ENCODE measurements at regions not wholly inside any gene's neighbourhood (a gene's known extent, or its start where the extent isn't known, plus 50 kb on each side); places are given as distances from the start of the nearest gene placed in this dataset.
A peak's percentile ranks its signal among the peaks of the same experiment; 100 is the strongest.

GRCh38 chr5:158419186-158419585 is 560.2 kb upstream of the CLINT1 start:
- no peak for FAIRE-seq
- Histone ChIP-seq H3K27me3 (ENCODE audit: control insufficient read depth in 1 of 2, insufficient read depth in 2 of 2, low read length in 2 of 2) (no peaks in the 10 kb centered on the region), H3K4me2 (ENCODE audit: low read depth, low read length) (no peak overlapping the region), H3K9ac (ENCODE audit: insufficient read depth, low read depth, low read length) (no peak overlapping the region), H2AFZ (ENCODE audit: low read length) (no peak overlapping the region), H3K79me2 (ENCODE audit: insufficient read depth, low read length) (no peaks in the 10 kb centered on the region), H3K4me3 (replicated peaks in 1 of 3; ENCODE audit: insufficient read depth in 1 of 3, low read depth in 2 of 3, low read length in 3 of 3) (no peak overlapping the region), H4K20me1 (ENCODE audit: insufficient read depth, low read length) (no peaks in the 10 kb centered on the region), H3K27ac (ENCODE audit: extremely low read length, insufficient read depth, low read length) (no peak overlapping the region), H3K9me3 (ENCODE audit: low read length) (peaks cover 19% of the 10 kb centered on the region; the same call in 1 of the 2 replicates), H3K4me1 (ENCODE audit: insufficient read depth, low read length) (peaks cover 7% of the 10 kb centered on the region; the same call in 1 of the 2 replicates), H3K36me3 (replicated peaks in 1 of 2; ENCODE audit: control insufficient read depth in 1 of 2, insufficient read depth in 2 of 2, low read length in 2 of 2) (no peaks in the 10 kb centered on the region)
- POLR2A ChIA-PET, result no interaction called here
- intact Hi-C loops (cut with micrococcal nuclease; ENCODE audit: unreplicated experiment) (no loop called here), in situ Hi-C loops (cut with HindIII; ENCODE audit: extremely low pct_ligation_motif_present, low pct_unique_long_range_greater_than_20kb) (no loop called here)
- CTCF ChIA-PET (ENCODE audit: low intra/inter-chr PET ratio, low total read pairs), result no interaction called here
- 1% methylated on average over 2 of the region's 2 CpGs for WGBS (ENCODE audit: low lambda C conversion rate)
- no peak for DNase-seq (ENCODE audit: low spot score)
- no peak for ATAC-seq
- BruUV-seq (replicated peaks), result no TSS peak
- TF ChIP-seq ZSCAN22 (CRISPR knock-in tag; IDR thresholded peaks at IDR 0.05), result no peak

- Histone ChIP-seq H3K36me3 (replicated peaks in 1 of 2; ENCODE audit: control insufficient read depth in 1 of 2, insufficient read depth in 2 of 2, low read length in 2 of 2) (no peaks in the 10 kb centered on the region), H3K9me3 (ENCODE audit: low read length) (peaks cover 1% of the 10 kb centered on the region; the same call in 1 of the 2 replicates), H3K4me1 (ENCODE audit: insufficient read depth, low read length) (no peaks in the 10 kb centered on the region), H3K27me3 (ENCODE audit: control insufficient read depth in 1 of 2, insufficient read depth in 2 of 2, low read length in 2 of 2) (no peaks in the 10 kb centered on the region), H3K4me3 (replicated peaks in 1 of 3; ENCODE audit: insufficient read depth in 1 of 3, low read depth in 2 of 3, low read length in 3 of 3) (no peak overlapping the region), H4K20me1 (ENCODE audit: insufficient read depth, low read length) (no peaks in the 10 kb centered on the region), H2AFZ (ENCODE audit: low read length) (no peak overlapping the region), H3K27ac (ENCODE audit: extremely low read length, insufficient read depth, low read length) (no peak overlapping the region), H3K79me2 (ENCODE audit: insufficient read depth, low read length) (no peaks in the 10 kb centered on the region), H3K9ac (ENCODE audit: insufficient read depth, low read depth, low read length) (no peak overlapping the region), H3K4me2 (ENCODE audit: low read depth, low read length) (no peak overlapping the region)
- FAIRE-seq, result no peak
- BruUV-seq (replicated peaks), result no TSS peak
- WGBS (ENCODE audit: low lambda C conversion rate), result 0% methylated on average over 1 of the region's 1 CpG
- no peak for ATAC-seq
- ChIA-PET CTCF (ENCODE audit: low intra/inter-chr PET ratio, low total read pairs) (no interaction called here), POLR2A (no interaction called here)
- in situ Hi-C loops (cut with HindIII; ENCODE audit: extremely low pct_ligation_motif_present, low pct_unique_long_range_greater_than_20kb), result no loop called here
- DNase-seq (ENCODE audit: low spot score), result no peak
- TF ChIP-seq RARA (CRISPR knock-in tag; IDR thresholded peaks at IDR 0.05), result 0 out of 2 replicates have a peak, but pooled peaks have one; percentile 36
- TF ChIP-seq ZNF558 (CRISPR knock-in tag; IDR thresholded peaks at IDR 0.05; ENCODE audit: borderline replicate concordance), result no peak
- intact Hi-C loops (cut with micrococcal nuclease; ENCODE audit: unreplicated experiment), result no loop called here
These were observed 555.8 kb upstream of the CLINT1 start for GRCh38 chr5:158414780-158415179.
